PC-3 (cell line): ENCODE measurements at regions not wholly inside any gene's neighbourhood (a gene's known extent, or its start where the extent isn't known, plus 50 kb on each side); places are given as distances from the start of the nearest gene placed in this dataset.

ENCODE experiments used
- ATAC-seq: fragments of 200-7000 bp; cut with Tn5 transposase; 2 replicates; pipeline ENCODE4 v1.9.1; 2020; ENCODE audit warnings: mild to moderate bottlenecking, moderate library complexity
- BruUV-seq: library from RNA; stranded (reverse); fragments of 400-500 nt; replicated peaks from 2 replicates; lab custom pipeline; 2021; lab: Mats Ljungman, UMichigan
- CTCF ChIA-PET: fragments of 300-600 bp; sonication (Branson Sonifier 250); formaldehyde crosslinking; loops from one replicate; lab custom pipeline; 2022; ENCODE audit warnings: antibody characterized with exemption; lab: Charles Lee
- POLR2A ChIA-PET: fragments of 300-600 bp; sonication (Branson Sonifier 250); formaldehyde crosslinking; loops from one replicate; lab custom pipeline; 2022; ENCODE audit warnings: antibody characterized with exemption; ENCODE audit not compliant: unreplicated experiment; lab: Charles Lee
- DNase-seq: peaks from one replicate; pipeline ENCODE4 v3.0.0-alpha.2; 2015
- H2AFZ ChIP-seq: fragments of 300-600 bp; sonication (generic); 2 replicates; pipeline ENCODE4 v1.6.0; 2016; ENCODE audit warnings: antibody characterized with exemption, low read length
- H3F3A ChIP-seq: fragments of 300-600 bp; sonication (generic); one replicate; pipeline ENCODE4 v1.6.0; 2017; ENCODE audit warnings: antibody characterized with exemption, low read length, control low read depth, mild to moderate bottlenecking; ENCODE audit not compliant: unreplicated experiment
- H3K27ac ChIP-seq: fragments of 300-600 bp; sonication (generic); 2 replicates; pipeline ENCODE4 v1.5.1; 2016; ENCODE audit warnings: mild to moderate bottlenecking, low read length
- H3K27me3 ChIP-seq: fragments of 300-600 bp; sonication (generic); 2 replicates; pipeline ENCODE4 v1.6.1; 2016; ENCODE audit warnings: low read length, mixed read lengths
- H3K36me3 ChIP-seq: fragments of 300-600 bp; sonication (generic); 2 replicates; pipeline ENCODE4 v1.6.1; 2016; ENCODE audit warnings: low read depth, mixed run types, low read length, mixed read lengths
- H3K4me1 ChIP-seq: fragments of 300-600 bp; sonication (generic); 2 replicates; pipeline ENCODE4 v1.5.1; 2016; ENCODE audit warnings: low read length; ENCODE audit not compliant: insufficient read depth
- H3K4me2 ChIP-seq: fragments of 300-600 bp; sonication (generic); 2 replicates; pipeline ENCODE4 v1.6.0; 2016; ENCODE audit warnings: low read length
- H3K4me3 ChIP-seq: fragments of 300-600 bp; sonication (generic); 2 replicates; pipeline ENCODE4 v1.5.1; 2016; ENCODE audit warnings: mild to moderate bottlenecking, low read length, mixed read lengths
- H3K79me2 ChIP-seq: fragments of 300-600 bp; sonication (generic); 2 replicates; pipeline ENCODE4 v1.6.1; 2017; ENCODE audit warnings: low read length, mixed read lengths
- H3K9ac ChIP-seq: fragments of 300-600 bp; sonication (generic); 2 replicates; pipeline ENCODE4 v1.6.0; 2016; ENCODE audit warnings: mild to moderate bottlenecking, low read length
- H3K9me2 ChIP-seq: fragments of 300-600 bp; sonication (generic); replicated peaks from 2 replicates; pipeline ENCODE4 v1.6.1; 2016; ENCODE audit warnings: mixed run types, low read length, mixed read lengths
- H3K9me3 ChIP-seq: fragments of 300-600 bp; sonication (generic); 2 replicates; pipeline ENCODE4 v1.6.1; 2016; ENCODE audit warnings: low read length, mixed read lengths
- H4K20me1 ChIP-seq: fragments of 300-600 bp; sonication (generic); 2 replicates; pipeline ENCODE4 v1.6.1; 2016; ENCODE audit warnings: low read length, mixed read lengths
- EZH2 ChIP-seq: fragments of 300-600 bp; sonication (generic); IDR thresholded peaks from one replicate; pipeline ENCODE4 v1.6.1; 2017; ENCODE audit warnings: antibody characterized with exemption, mild to moderate bottlenecking, low read length; ENCODE audit not compliant: unreplicated experiment
- EZH2phosphoT487 ChIP-seq: fragments of 300-600 bp; sonication (generic); IDR thresholded peaks from 2 replicates; pipeline ENCODE4 v1.6.1; 2018; ENCODE audit warnings: mild to moderate bottlenecking, antibody characterized with exemption, low read length, borderline replicate concordance
- intact Hi-C: fragments of 100-400 bp; cut with micrococcal nuclease; formaldehyde crosslinking; loops from 2 replicates; pipeline ENCODE4 v1.9.0; 2023
- TF ChIP-seq, protein P1 (sequence below): fragments of 300-600 bp; sonication (generic); conservative IDR thresholded peaks from 2 replicates; pipeline ENCODE4 v1.5.1; 2017; ENCODE audit warnings: antibody characterized with exemption, low read depth, mild to moderate bottlenecking, low read length

- Histone ChIP-seq H3K36me3 (no peaks in the 10 kb centered on the region), H3K27me3 (no peaks in the 10 kb centered on the region), H3K4me1 (no peaks in the 10 kb centered on the region), H3K4me3 (no peak overlapping the region), H2AFZ (no peak overlapping the region), H3F3A (no peaks in the 10 kb centered on the region), H3K4me2 (no peak overlapping the region), H3K9me3 (no peaks in the 10 kb centered on the region), H3K27ac (no peak overlapping the region), H3K9me2 (no peaks in the 10 kb centered on the region), H3K79me2 (no peaks in the 10 kb centered on the region), H4K20me1 (no peaks in the 10 kb centered on the region), H3K9ac (no peak overlapping the region)
- TF ChIP-seq EZH2phosphoT487, result no peak
- no peak for TF ChIP-seq EZH2
- TF ChIP-seq, protein P1, sequence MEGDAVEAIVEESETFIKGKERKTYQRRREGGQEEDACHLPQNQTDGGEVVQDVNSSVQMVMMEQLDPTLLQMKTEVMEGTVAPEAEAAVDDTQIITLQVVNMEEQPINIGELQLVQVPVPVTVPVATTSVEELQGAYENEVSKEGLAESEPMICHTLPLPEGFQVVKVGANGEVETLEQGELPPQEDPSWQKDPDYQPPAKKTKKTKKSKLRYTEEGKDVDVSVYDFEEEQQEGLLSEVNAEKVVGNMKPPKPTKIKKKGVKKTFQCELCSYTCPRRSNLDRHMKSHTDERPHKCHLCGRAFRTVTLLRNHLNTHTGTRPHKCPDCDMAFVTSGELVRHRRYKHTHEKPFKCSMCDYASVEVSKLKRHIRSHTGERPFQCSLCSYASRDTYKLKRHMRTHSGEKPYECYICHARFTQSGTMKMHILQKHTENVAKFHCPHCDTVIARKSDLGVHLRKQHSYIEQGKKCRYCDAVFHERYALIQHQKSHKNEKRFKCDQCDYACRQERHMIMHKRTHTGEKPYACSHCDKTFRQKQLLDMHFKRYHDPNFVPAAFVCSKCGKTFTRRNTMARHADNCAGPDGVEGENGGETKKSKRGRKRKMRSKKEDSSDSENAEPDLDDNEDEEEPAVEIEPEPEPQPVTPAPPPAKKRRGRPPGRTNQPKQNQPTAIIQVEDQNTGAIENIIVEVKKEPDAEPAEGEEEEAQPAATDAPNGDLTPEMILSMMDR, result no peak
- ATAC-seq (no peak), DNase-seq (no peak)
- no TSS peak for BruUV-seq
- CTCF ChIA-PET, result no interaction called here
- POLR2A ChIA-PET, result no interaction called here
- intact Hi-C loops, result no loop called here
Measured at GRCh38 chr1:199373139-199373538, 654.4 kb upstream of the NR5A2 start.

GRCh38 chr1:199377211-199377610 lies 650.3 kb upstream of the NR5A2 start:
- Histone ChIP-seq H3F3A (no peaks in the 10 kb centered on the region), H3K4me3 (no peak overlapping the region), H4K20me1 (no peaks in the 10 kb centered on the region), H3K4me2 (no peak overlapping the region), H3K27ac (no peak overlapping the region), H2AFZ (no peak overlapping the region), H3K9ac (no peak overlapping the region), H3K4me1 (no peaks in the 10 kb centered on the region), H3K9me3 (no peaks in the 10 kb centered on the region), H3K79me2 (no peaks in the 10 kb centered on the region), H3K36me3 (no peaks in the 10 kb centered on the region), H3K9me2 (no peaks in the 10 kb centered on the region), H3K27me3 (no peaks in the 10 kb centered on the region)
- ATAC-seq (no peak), DNase-seq (no peak)
- ChIA-PET POLR2A (interaction anchor here (0.6 kb wide), 1 partner anchor 213 kb away, joined by 3 read pairs; no protein-coding TSS in a partner anchor), CTCF (no interaction called here)
- no TSS peak for BruUV-seq
- TF ChIP-seq EZH2phosphoT487 (no peak), EZH2 (no peak)
- TF ChIP-seq, protein P1, result no peak
- intact Hi-C loops, result no loop called here

DNA sequence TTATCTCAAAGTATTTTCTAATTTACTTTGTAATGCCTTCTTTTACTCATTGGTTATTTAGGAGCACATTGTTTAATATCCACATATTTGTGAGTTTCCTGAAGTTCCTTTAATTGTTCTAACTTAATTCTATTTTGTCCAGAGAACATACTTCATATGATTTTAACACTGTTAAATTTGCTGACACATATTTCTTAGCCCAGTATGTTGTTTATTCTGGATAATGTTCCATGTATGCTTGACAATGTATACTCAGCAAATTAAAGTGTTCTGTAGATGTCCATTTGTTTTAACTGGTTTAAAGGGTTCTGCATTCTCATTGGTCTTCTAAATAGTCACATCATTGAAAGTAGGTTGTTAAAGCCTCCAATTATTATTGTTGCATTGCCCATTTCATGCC lies 643.7 kb upstream of the NR5A2 start:
- H3K9ac ChIP-seq, result no peak overlapping the region
- no peak for ATAC-seq
- H3K9me3 ChIP-seq, result no peaks in the 10 kb centered on the region
- TF ChIP-seq, protein P1, result no peak
- TF ChIP-seq EZH2 (no peak), EZH2phosphoT487 (no peak)
- H3K4me3 ChIP-seq, result no peak overlapping the region
- H3K79me2 ChIP-seq, result no peaks in the 10 kb centered on the region
- POLR2A ChIA-PET, result no interaction called here
- intact Hi-C loops, result no loop called here
- no peak overlapping the region for H3K27ac ChIP-seq
- no peak overlapping the region for H2AFZ ChIP-seq
- no TSS peak for BruUV-seq
- no peak for DNase-seq
- CTCF ChIA-PET, result no interaction called here
- H3K4me2 ChIP-seq, result no peak overlapping the region
- no peaks in the 10 kb centered on the region for H3K27me3 ChIP-seq
- H3K36me3 ChIP-seq, result no peaks in the 10 kb centered on the region
- H3F3A ChIP-seq, result no peaks in the 10 kb centered on the region
- H3K4me1 ChIP-seq, result no peaks in the 10 kb centered on the region
- H3K9me2 ChIP-seq, result no peaks in the 10 kb centered on the region
- no peaks in the 10 kb centered on the region for H4K20me1 ChIP-seq
